Panc1 (cell line): ENCODE measurements at regions not wholly inside any gene's neighbourhood (a gene's known extent, or its start where the extent isn't known, plus 50 kb on each side); places are given as distances from the start of the nearest gene placed in this dataset.

ENCODE experiments used
- CTCF ChIP-seq: fragments of 450-650 bp; IDR thresholded peaks from 2 replicates; pipeline ENCODE4 v1.5.1; 2017; ENCODE audit warnings: mild to moderate bottlenecking
- POLR2AphosphoS5 ChIP-seq: IDR thresholded peaks from 2 replicates; pipeline ENCODE4 v1.6.1; 2012; ENCODE audit warnings: mild to moderate bottlenecking, low read depth, low read length, moderate library complexity
- SIN3A ChIP-seq: IDR thresholded peaks from 2 replicates; pipeline ENCODE4 v1.6.1; 2012; ENCODE audit warnings: low read depth, mild to moderate bottlenecking, low read length, moderate library complexity, borderline replicate concordance; ENCODE audit not compliant: insufficient read depth

DNA sequence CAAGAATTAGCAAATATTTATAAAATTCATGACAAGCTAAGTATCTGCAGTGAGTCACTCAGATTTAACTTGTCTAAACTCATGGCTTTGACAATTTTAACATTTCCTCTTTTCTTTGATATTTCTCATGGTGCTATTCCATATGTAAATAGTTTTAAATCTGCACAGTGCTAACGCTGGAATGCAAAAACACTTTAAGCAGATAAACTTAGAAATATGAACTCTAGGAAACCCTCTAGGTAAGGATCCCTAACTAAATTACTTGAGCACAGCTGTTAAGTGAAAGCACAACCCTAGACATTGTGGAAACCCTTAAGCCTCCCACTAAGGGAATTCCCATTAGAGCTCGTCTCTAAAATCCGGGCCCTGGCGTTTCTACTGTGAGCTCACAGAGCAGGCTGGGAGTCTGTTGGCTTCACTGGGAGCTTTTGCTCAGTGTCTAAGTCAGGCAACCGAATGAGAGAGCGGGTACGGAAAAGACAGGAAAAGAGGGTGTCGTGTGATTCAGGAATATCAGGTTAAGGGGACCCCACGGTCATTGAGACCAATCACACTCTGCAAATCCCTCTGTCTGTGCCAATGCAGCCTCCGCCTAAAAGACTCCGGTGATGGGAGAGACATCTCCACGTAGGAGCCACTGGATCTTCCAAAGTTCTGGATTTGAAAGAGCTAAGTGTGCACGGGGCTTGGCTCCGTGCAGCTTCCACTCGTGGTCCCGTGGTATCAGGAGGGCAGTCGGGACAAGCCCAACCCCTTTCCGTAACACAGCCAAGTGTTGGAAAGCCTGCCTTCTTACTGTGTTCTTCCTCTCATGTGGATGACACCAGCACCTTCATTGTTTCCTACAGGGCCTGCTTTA, 112.3 kb upstream of the RPS6KA2 start:
- TF ChIP-seq CTCF (no peak), SIN3A (no peak), POLR2AphosphoS5 (no peak)
